DOHH2 (cell line): ENCODE measurements at regions not wholly inside any gene's neighbourhood (a gene's known extent, or its start where the extent isn't known, plus 50 kb on each side); places are given as distances from the start of the nearest gene placed in this dataset.

Experiments
- H3F3A ChIP-seq: fragments of 200-600 bp; sonication (generic), shearing (Covaris generic); 2 replicates; pipeline ENCODE4 v1.6.0; 2016; ENCODE audit warnings: antibody characterized with exemption, mild to moderate bottlenecking; ENCODE audit not compliant: control insufficient read depth, insufficient read depth
- H3K27ac ChIP-seq: fragments of 200-600 bp; sonication (generic); 2 replicates; pipeline ENCODE4 v1.5.1; 2014; ENCODE audit warnings: low read depth, mild to moderate bottlenecking, low read length, moderate library complexity
- H3K27me3 ChIP-seq: fragments of 200-600 bp; sonication (generic); 2 replicates; pipeline ENCODE4 v1.6.1; 2014; ENCODE audit warnings: mild to moderate bottlenecking, low read length, mixed read lengths; ENCODE audit not compliant: control insufficient read depth
- H3K36me3 ChIP-seq: fragments of 200-600 bp; sonication (generic); 2 replicates; pipeline ENCODE4 v1.6.1; 2014; ENCODE audit warnings: mild to moderate bottlenecking, low read length, moderate library complexity, mixed read lengths; ENCODE audit not compliant: control insufficient read depth
- H3K4me1 ChIP-seq: fragments of 200-600 bp; sonication (generic); 2 replicates; pipeline ENCODE4 v1.6.1; 2014; ENCODE audit warnings: mild to moderate bottlenecking, low read length, mixed read lengths; ENCODE audit not compliant: control insufficient read depth
- H3K4me2 ChIP-seq: fragments of 200-600 bp; sonication (generic); 2 replicates; pipeline ENCODE4 v1.6.0; 2014; ENCODE audit warnings: mild to moderate bottlenecking, low read length, moderate library complexity
- H3K4me3 ChIP-seq: fragments of 200-600 bp; sonication (generic); 2 replicates; pipeline ENCODE4 v1.5.1; 2014; ENCODE audit warnings: mild to moderate bottlenecking, low read length, mixed read lengths
- H3K79me2 ChIP-seq: fragments of 200-600 bp; sonication (generic); 2 replicates; pipeline ENCODE4 v1.6.1; 2014; ENCODE audit warnings: mild to moderate bottlenecking, low read length, mixed read lengths; ENCODE audit not compliant: control insufficient read depth
- H3K9me2 ChIP-seq: fragments of 200-600 bp; sonication (generic); replicated peaks from 2 replicates; pipeline ENCODE4 v1.6.1; 2014; ENCODE audit warnings: mild to moderate bottlenecking, low read length, mixed read lengths; ENCODE audit not compliant: control insufficient read depth
- H3K9me3 ChIP-seq: fragments of 200-600 bp; sonication (generic); 2 replicates; pipeline ENCODE4 v1.6.1; 2014; ENCODE audit warnings: antibody characterized with exemption, low read length, mixed read lengths; ENCODE audit not compliant: control insufficient read depth, insufficient read depth
- H4K20me1 ChIP-seq: fragments of 200-600 bp; sonication (generic); 2 replicates; pipeline ENCODE4 v1.6.0; 2014; ENCODE audit warnings: low read depth, mild to moderate bottlenecking, antibody characterized with exemption, low read length, moderate library complexity; ENCODE audit not compliant: control insufficient read depth, insufficient read depth
- EZH2phosphoT487 ChIP-seq: fragments of 200-600 bp; sonication (generic); IDR thresholded peaks from 2 replicates; pipeline ENCODE4 v1.6.1; 2017; ENCODE audit warnings: borderline replicate concordance, mild to moderate bottlenecking, antibody characterized with exemption, low read length, moderate library complexity, mixed read lengths
- TF ChIP-seq, protein P1 (sequence below): fragments of 200-600 bp; sonication (generic); IDR thresholded peaks from one replicate; pipeline ENCODE4 v1.5.1; 2014; ENCODE audit warnings: antibody characterized with exemption, mild to moderate bottlenecking, low read depth, low read length; ENCODE audit not compliant: poor library complexity, severe bottlenecking

DNA sequence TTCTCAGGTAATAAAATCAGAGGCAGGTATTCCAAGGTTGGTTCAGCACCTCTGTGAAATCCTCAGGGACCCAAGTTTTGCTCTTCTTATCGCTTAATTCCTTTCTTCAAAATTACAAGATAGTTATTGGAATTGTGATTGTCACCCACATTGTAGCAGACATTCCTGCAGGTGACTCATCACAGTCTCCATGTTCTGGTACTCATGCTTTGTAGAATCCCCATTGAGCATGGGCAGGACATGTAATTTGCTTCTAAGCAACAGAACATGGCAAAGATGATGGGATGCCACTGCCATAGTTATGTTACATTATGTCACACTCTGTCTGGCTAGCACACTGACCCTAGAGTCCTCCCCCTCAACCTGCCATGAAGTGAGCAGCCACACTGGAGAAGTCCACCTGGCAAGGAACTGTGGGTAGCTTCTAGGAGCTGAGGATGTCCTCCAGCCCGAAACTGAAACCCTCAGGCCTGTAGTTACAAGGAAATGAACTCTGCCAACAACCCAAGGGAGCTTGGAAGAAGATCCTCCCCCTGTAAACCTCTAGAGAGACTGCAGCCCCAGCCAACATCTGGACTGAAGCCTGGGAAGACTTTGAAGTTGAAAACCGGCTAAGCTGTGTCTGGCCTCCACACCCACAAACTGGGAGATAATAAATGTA, 58.3 kb upstream of the GUCY1A1 start:
- no peaks in the 10 kb centered on the region for H3F3A ChIP-seq
- no peaks in the 10 kb centered on the region; the same call in 1 of the 2 replicates for H3K9me2 ChIP-seq
- H3K9me3 ChIP-seq = no peaks in the 10 kb centered on the region
- TF ChIP-seq EZH2phosphoT487 = no peak
- TF ChIP-seq, protein P1, sequence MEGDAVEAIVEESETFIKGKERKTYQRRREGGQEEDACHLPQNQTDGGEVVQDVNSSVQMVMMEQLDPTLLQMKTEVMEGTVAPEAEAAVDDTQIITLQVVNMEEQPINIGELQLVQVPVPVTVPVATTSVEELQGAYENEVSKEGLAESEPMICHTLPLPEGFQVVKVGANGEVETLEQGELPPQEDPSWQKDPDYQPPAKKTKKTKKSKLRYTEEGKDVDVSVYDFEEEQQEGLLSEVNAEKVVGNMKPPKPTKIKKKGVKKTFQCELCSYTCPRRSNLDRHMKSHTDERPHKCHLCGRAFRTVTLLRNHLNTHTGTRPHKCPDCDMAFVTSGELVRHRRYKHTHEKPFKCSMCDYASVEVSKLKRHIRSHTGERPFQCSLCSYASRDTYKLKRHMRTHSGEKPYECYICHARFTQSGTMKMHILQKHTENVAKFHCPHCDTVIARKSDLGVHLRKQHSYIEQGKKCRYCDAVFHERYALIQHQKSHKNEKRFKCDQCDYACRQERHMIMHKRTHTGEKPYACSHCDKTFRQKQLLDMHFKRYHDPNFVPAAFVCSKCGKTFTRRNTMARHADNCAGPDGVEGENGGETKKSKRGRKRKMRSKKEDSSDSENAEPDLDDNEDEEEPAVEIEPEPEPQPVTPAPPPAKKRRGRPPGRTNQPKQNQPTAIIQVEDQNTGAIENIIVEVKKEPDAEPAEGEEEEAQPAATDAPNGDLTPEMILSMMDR = no peak
- H3K4me3 ChIP-seq = no peak overlapping the region
- H3K4me2 ChIP-seq = no peak overlapping the region
- no peaks in the 10 kb centered on the region for H4K20me1 ChIP-seq
- no peak overlapping the region for H3K27ac ChIP-seq
- H3K79me2 ChIP-seq = no peaks in the 10 kb centered on the region
- H3K4me1 ChIP-seq = no peaks in the 10 kb centered on the region
- H3K36me3 ChIP-seq = no peaks in the 10 kb centered on the region
- H3K27me3 ChIP-seq = no peaks in the 10 kb centered on the region

DNA sequence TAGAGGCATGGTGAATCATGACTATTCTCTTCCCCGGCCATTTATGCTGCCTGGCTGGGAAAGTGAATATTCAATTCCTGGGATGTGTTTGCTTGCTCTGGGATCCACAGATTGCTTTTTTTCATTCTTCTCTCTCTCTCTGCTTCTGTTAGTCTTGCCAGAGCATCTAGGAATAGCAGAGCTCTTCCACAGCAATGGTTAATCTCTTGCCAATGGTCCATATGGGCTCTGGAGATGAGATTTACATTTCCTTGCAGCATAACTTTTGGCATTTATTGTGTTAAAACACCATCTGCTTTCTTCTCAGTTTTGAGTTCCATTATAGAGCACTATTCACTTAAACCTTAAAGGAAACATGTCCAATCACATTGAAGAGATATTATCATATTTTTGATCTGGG, 59.2 kb upstream of the GUCY1A1 start:
- Histone ChIP-seq H3K27me3 (no peaks in the 10 kb centered on the region), H3K9me3 (no peaks in the 10 kb centered on the region), H3K4me1 (no peaks in the 10 kb centered on the region), H4K20me1 (no peaks in the 10 kb centered on the region), H3F3A (no peaks in the 10 kb centered on the region), H3K9me2 (no peaks in the 10 kb centered on the region; the same call in 1 of the 2 replicates), H3K4me3 (no peak overlapping the region), H3K79me2 (no peaks in the 10 kb centered on the region), H3K36me3 (no peaks in the 10 kb centered on the region), H3K4me2 (no peak overlapping the region), H3K27ac (no peak overlapping the region)
- TF ChIP-seq, protein P1 = no peak
- TF ChIP-seq EZH2phosphoT487 = no peak

- Histone ChIP-seq H3F3A (no peaks in the 10 kb centered on the region), H3K4me3 (no peak overlapping the region), H3K9me2 (no peaks in the 10 kb centered on the region; the same call in 1 of the 2 replicates), H3K9me3 (no peaks in the 10 kb centered on the region), H3K27me3 (no peaks in the 10 kb centered on the region), H3K36me3 (no peaks in the 10 kb centered on the region), H3K4me2 (no peak overlapping the region), H3K27ac (no peak overlapping the region), H4K20me1 (no peaks in the 10 kb centered on the region), H3K79me2 (no peaks in the 10 kb centered on the region), H3K4me1 (no peaks in the 10 kb centered on the region)
- TF ChIP-seq, protein P1 = no peak
- no peak for TF ChIP-seq EZH2phosphoT487
These were observed 61.7 kb upstream of the GUCY1A1 start for GRCh38 chr4:155604718-155605626.
